ENCODE measurements at regions not wholly inside any gene's neighbourhood (a gene's known extent, or its start where the extent isn't known, plus 50 kb on each side); places are given as distances from the start of the nearest gene placed in this dataset.
"Not testable (repeated sequence)": the region's sequence is repeated elsewhere in the genome, so short reads cannot be mapped to it uniquely, and the experiment has no call there.

DNA sequence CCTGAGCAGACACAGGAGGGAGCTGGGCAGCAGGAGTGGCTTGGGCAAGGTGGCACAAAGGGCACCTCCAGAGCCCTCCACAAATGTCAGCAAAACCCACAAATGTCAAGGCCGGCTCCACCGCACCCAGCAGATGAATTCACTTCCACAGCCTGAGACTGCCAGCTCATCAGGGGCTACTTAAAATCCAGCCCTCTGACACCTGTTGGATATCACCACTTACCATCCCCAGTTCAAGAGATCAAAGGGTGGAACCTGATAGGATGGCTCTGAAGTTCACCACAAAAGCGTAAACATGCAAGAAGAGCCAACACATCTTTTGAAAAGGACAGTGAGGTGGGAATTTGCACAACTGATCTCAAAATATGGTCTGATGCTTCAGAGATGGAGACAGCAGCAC is 168.6 kb upstream of the GRK3 start:
- no peak for DNase-seq (ENCODE audit: low read depth)

DNA sequence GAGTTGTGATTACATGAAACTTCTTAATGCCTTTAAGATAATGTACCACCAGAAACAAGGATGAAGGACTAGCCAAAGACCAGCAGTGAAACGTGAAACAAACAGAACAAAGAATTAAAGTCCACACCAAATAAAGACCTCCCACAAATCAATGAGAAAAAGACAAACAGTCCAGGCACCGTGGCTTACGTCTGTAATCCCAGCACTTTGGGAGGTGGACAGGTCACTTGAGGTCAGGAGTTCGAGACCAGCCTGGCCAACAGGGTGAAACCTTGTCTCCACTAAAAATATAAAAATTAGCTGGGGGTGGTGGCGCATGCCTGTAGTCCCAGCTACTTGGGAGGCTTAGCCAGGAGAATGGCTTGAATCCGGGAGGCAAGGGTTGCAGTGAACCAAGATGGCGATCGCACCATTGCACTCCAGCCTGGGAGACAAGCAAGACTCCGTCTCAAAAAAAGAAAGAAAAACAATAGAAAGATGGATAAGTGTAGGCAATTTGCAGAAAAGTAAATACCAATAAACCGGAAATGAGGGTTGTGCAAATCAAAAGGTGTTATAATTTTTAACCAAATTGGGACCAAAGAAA is 167.8 kb upstream of the GRK3 start:
- no peak for DNase-seq (ENCODE audit: low read depth)

DNA sequence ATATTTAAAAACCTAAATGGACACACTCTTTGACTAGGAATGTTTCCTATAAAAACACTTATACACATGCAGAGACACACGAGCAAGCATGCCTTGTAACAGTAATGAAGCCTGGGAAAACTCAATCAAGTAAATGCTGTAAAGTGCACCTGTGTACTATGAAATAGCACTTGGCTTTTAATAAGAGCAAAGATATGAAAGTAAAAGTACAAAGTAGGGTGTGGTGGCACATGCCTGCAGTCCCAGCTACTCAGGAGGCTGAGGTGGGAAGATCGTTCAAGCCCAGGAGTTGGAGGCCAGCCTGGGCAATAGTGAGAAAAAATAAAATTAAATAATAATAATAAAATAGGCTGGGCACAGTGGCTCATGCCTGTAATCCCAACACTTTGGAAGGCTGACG is 166.9 kb upstream of the GRK3 start:
- DNase-seq (ENCODE audit: low read depth) = no peak

DNA sequence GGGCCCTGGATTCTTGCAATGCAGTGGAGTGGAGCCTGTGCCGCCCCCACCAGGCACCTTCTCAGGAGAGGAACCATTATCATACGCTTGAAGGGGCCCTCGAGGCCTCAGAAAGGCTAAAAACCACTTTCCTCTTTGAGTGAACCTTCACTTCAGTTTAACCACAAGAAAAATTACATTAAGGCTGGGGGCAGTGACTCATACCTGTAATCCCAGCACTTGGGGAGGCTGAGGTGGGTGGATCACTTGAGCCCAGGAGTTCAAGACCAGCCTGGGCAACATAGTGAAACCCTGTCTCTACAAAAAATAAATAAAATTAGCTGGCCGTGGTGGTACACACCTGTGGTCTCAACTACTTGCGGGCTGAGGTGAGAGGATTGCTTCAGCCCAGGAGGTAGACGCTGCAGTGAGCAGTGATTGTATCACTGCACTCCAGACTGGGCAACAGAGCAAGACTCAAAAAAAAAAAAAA is 165.8 kb upstream of the GRK3 start:
- DNase-seq (ENCODE audit: low read depth) = peak; percentile 20

DNA sequence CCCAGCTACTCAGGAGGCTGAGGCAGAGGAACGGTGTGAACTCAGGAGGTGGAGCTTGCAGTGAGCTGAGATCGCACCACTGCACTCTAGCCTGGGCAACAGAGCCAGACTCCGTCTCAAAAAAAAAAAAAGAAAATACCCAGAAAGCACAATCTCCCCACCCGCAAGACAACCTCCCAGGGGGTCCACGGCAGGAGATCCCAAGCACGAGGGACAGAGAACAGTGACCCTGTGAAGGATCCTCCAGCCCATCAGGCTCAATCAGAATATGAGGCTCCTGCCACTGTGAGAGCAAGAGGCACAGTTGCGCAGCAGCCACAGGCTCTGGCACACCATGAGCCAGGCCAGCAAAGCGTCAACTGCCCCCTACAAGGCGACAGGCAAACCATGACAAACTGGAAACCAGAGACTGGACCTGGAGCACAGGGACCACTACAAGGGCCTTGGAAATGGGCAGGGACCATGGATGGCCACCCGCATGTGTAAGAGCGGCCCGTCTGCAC is 164.8 kb upstream of the GRK3 start:
- no peak for DNase-seq (ENCODE audit: low read depth)

DNA sequence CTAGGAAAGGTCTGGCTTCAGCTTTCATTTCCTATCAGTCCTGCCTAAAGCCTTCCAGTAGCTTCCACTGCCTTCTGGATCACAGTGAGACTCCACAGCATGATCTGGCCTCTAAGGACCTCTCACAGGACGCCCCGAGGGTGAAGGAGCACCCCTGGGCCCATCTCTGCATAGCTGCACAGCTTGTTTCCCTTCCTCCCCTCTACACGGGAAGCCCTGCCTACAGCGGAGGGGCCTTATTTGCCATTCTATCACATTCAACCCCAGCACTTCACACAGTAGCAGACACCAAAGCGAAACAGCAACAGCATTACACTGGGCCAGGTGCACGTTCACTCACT is 162.3 kb upstream of the GRK3 start:
- DNase-seq (ENCODE audit: low read depth) = no peak

DNA sequence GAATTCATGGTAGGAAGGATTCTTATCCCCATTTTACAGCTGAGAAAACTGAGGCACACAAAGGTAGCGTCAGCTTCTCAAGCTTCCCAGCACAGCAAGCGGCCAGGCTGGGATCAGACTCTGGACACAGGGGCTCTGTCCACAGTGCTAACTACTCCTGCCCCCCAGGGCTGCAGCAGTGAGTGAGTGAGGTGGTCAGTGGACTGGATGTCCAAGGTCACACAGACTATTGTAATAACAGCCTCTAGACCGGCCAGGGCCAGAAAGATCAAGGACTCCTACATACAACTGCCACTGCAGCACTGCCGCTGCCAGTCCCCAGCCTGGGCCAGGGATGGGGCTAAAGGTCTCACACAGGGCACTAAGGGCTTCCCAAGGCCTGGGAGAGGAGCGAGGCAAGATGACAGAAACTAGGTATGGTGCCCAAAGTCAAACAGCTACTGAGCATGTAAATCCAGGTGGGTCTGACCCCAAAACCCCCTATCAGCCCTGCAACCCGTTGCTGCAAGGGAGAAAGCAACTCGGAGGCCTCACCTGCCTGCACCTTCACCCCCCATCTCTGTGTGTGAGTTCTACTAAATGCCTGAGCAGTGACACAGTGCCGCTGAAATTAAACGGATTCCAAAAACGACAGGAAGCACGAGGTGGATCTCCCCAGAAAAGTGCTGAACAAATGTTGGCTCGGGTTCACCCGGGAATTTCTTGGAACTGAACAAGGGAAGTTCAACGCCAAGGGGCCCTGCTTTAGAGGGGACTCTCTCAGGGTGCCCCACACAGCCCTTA is 161.8 kb upstream of the GRK3 start:
- DNase-seq (ENCODE audit: low read depth) = no peak

DNA sequence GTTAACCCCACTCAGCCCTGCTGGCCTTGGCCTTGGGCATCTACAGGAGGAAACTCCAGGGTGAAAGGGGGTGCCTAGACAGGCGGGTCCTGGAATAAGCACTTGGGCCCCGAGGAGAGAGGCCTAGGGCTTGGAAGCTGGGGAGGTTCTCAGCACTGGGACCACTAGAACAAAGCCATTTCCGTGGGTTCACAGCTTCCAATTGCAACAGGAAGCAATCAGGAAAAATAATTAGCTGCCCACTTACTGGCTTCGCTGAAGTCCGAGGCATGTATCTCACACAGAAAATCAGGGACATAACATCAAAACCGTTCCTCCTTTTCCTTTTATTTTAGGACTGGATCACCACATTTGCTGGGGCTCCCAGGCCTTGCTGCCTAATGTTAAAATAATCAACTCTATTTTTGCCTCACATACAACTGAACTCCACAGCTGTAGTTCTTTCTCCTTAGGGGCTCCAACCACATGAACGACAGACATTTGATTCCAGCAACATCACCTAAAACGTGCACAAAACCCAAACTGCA is 161.1 kb upstream of the GRK3 start:
- no peak for DNase-seq (ENCODE audit: low read depth)

DNA sequence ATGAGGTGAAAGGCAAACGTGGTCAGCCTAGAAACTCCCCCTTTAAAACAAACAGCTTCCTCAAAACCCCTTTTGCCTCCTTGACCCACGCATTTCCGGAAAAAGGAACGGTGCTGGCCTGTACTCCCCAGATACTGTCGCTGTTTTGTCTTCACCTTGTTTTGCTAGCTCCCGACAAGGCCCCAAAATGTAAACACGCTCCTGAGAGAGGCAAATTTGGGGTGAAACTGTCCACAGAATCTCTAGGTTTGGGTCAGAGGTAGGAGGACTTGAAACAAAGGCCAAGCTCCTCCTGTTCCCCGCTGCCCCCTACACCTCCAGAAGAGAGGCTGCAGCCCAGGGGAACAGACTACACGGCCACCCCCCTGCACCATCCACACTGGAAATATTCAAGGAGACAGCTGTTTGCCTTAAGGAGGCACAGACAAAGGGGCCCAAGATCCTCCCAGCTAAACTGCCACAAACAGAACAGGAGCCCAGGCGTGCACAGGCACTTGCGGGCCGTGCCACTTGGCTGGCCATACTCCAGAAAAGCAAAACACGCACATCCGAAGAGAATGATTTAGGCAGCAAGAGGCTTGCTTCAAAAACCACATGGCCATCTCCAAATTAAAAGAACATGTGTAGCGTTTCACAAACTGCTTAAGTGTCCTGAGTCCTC is 160.5 kb upstream of the GRK3 start:
- no peak for DNase-seq (ENCODE audit: low read depth)

DNA sequence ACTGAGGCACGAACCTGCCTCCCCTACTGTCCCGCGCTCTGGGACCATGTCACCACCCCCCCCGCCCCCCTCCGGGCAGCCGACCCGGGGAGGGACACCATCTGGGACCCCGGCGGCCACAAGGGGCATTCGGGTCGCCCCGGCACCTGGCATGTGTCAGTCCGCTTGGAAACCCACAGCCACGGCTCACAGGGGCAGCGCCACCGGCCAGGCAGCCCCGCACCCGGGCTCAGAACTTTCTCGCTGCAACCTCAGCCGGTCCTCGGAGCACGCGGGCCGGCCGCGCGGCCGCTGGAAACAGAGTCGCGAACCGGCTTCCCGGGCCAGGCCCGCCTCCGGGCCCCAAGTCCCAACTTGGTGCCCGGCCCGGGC is 159.9 kb upstream of the GRK3 start:
- no peak for DNase-seq (ENCODE audit: low read depth)

DNA sequence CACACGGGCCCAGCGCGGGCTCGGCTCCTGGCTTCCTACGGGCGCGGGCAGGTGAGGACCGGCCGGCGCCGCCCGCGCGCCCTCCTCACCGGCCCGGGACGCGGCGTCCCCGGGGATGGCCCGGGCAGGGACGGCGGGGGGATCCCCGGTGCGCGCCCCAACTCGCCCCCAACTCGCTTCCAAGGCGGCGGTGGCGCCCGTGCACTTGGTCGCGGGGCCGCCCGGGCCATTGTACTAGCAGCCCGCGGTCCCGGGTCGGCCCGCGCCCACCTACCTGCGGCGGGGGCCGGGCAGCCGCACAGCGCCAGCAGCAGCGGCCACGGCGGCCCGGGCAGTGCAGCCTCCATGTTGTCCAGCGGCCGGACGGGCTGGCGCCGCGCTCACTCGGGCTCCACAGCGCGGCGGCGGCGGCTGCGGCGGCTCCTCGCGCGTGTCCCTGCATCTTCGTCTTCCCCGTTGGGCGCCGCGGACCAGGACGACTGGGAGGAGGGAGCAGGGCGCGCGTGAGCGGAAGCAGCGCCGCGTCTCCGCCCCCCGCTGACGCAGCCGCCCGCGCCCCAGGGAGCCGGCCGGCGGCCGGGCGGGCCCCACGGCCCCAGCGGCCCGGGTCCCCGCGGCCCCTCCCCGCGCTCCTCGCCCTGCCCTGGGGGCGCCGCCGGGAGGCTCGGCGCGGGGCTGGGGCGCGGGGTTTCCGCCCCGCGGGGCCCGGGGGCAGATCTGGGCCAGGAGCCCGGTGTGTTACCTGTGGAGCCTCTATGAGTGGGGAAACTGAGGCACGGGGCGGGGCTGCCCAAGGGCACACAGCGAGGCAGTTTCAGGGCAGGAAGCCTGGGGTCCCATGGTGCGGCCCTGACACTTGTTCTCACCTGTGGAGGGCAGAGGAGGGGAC is 159.3 kb upstream of the GRK3 start:
- DNase-seq (ENCODE audit: low read depth) = peak; percentile 54

DNA sequence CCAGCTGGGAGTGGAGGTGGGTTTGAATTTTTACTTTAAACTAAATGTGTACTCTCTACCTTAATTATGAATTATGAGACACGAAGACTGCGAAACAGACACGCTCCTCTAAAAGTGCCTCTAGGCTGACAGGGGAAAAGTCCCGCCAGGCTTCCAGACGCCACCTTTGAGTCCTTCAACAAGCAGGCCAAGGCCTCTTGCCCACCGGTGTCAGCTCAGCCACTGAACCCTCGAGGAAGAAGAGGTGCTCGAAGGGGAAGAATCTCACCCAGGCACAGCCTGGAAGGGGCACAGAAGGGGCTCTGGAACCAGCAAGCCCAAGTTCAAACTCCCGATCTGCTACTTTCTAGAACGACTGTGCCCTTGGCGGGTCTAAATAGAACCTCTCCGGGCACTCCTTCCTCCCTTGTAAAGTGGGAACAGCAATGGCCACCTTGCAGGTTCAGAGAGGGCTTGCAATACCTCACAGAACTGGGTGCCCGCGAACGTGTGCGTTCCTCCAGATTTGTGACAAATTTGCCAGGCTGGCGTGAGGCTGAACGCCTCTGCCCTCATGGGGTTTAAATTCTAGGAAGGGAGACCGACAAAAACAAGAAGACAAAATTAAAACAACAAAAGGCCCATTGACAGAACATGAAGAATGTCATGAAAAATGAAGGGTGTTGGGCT is 158.5 kb upstream of the GRK3 start:
- DNase-seq (ENCODE audit: low read depth) = no peak

DNA sequence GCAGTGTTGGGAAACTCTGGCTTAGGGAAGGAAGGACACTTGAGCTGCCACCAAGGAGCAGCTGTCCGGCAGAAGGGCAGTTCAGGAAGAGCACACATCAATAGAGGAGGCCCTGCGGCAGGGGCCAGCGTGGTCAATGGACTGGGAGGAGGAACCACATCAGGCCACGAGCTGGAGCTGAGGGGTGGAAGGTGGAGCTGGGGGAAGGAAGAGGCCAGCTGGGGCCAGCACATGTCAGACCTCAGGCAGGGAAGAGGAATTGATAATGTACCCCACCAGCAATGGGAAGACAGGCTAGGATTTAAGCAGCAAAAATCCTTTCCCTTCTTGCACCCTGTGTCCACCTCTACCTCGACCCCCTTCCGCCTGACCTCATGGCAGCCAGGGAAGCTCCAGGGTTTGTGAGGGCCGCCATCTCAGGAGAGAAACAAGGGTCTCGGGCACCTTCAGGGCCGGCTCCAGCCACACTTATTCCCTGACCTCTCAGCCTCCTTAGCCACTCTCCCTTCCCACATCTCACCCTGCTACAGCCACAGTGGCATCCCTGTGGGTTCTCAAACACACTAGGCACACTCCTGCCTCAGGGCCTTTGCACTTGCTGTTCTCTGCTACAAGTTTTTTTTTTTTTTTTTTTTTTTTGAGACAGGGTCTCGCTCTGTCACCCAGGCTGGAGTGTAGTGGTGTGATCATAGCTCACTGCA is 157.8 kb upstream of the GRK3 start:
- DNase-seq (ENCODE audit: low read depth) = no peak

DNA sequence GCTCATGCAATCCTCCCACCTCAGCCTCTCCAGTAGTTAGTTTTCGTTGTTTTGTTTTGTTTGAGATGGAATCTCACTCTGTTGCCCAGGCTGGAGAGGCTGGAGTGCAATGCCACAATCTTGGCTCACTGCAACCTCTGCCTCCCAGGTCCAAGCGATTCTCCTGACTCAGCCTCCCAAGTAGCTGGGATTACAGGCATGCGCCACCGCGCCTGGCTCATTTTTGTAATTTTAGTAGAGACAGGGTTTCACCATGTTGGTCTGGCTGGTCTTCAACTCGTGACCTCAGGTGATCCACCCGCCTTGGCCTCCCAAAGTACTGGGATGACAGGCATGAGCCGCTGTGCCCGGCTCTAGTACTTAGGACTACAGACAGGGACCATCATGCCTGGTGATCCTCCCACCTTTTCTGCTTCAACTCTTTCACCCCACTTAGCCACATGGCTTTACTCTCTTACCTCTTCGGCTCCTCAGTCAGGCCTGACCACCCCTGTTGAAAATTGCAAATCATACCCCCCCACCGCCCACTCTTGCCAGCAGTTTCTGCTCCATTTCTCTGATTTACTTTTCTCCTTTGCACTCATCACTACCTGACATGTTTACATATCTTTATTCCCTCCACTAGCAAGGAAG is 157.1 kb upstream of the GRK3 start:
- no peak for DNase-seq (ENCODE audit: low read depth)

DNA sequence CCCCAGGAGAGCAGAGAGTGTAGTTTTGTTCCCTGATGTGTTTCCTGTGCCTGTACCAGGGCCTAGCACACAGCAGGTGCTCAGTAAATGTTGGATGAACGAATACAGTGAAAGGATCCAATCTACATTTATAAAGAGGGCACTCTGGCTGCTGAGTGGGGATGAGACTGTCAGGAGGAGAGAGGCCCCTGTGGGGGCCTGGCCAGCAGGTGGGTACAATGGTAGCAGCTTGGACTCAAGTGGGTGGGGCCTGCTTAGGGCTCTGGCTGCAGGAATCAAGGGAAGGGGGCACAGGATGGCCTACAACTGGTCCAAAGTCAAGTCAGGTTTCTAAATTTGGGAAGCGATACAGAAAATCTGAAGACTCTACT is 156.6 kb upstream of the GRK3 start:
- no peak for DNase-seq (ENCODE audit: low read depth)

DNA sequence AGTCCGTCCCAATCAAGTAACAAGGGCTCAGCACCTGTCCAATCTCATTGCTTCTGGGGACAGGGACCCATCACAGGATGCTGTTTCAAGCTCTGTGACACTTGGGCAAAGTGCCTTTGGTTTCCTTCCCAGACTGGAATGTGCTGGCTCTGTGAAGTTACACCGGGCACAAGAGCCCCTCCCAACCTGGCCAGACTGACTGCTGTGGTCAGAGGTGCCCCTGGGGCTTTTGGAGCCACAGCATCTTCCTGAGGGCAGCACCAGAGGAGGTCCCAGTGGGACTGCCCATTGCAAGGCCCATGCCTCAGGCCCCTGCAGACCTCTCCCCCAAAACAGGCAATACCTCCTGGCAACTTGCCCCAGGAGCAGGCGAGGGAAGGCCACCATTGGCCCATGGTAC is 155.2 kb upstream of the GRK3 start:
- DNase-seq (ENCODE audit: low read depth) = no peak

DNA sequence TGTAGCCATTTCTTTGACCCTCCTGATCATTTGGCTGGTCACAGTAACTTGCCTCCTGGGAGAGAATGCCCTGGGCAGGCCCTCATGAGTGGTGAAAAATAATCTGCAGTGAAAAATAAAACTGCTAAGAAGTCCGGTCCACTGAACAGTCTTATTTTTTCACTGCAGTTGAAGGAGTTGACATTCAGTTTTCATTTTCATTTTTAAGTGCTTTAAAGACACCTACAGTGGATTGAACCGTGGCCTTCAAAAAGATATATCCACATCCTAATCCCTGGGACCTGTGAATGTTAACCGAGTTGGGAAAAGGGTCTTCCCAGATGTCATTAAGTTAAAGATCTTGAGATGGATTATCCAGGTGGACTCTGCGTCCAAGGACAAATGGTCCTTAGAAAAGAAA is 153.6 kb upstream of the GRK3 start:
- no peak for DNase-seq (ENCODE audit: low read depth)

DNA sequence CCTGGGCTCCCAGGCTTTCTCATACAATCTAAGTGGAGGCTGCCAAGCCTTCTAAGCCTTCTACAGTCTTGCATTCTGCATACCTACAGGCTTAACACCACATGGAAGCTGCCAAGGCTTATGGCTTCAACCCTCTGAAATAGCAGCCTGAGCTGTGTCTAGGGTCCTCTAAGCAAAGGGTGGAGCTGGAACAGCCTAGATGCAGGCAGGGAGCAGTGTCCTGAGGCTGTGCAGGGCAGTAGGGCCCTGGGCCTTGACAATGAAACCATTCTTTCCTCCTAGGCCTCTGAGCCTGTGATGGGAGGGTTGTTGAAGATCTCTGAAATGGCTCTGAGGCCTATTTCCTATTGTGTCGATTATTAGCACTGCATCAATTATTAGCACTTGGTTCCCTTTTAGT is 150.9 kb upstream of the GRK3 start:
- DNase-seq (ENCODE audit: low read depth) = no peak

DNA sequence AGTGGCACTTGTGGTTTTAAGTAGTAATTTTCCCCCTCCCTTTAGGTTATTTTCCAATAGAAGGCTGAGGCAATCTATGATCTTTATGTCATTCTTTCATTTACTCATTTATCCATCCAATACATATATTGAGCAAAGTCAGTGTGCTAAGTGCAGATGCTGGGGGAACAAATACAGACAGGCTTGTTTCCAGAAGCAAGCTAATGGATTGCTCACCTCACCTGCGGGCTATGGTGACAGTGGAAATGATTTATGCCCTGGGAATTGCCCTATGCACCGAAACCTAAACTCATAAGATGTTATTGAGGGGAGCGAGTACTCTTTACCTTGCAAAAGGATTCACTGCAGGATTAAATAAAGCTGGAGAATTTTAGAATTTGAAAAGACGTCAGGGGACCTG is 148.7 kb upstream of the GRK3 start:
- not testable (repeated sequence) for DNase-seq (ENCODE audit: low read depth)

DNA sequence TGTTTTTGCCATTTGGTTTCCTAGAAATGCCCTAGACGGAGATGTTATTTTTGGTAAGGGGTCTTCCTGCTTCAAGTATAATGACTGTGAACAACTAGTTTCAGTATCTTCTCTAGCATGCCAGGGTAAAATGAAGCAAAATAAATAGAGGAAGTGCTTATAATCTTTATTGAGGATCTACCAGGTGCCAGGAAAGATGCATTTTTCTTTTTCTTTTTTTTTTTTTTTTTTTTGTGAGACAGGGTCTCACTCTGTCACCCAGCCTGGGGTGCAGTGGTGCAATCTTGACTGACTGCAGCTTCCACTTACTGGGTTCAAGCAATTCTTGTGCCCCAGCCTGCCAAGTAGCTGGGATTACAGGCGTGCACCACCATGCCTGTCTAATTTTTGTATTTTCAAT is 146.6 kb upstream of the GRK3 start:
- DNase-seq (ENCODE audit: low read depth) = not testable (repeated sequence)
